ENCODE measurements at regions not wholly inside any gene's neighbourhood (a gene's known extent, or its start where the extent isn't known, plus 50 kb on each side); places are given as distances from the start of the nearest gene placed in this dataset.
A peak's percentile ranks its signal among the peaks of the same experiment; 100 is the strongest.

DNA sequence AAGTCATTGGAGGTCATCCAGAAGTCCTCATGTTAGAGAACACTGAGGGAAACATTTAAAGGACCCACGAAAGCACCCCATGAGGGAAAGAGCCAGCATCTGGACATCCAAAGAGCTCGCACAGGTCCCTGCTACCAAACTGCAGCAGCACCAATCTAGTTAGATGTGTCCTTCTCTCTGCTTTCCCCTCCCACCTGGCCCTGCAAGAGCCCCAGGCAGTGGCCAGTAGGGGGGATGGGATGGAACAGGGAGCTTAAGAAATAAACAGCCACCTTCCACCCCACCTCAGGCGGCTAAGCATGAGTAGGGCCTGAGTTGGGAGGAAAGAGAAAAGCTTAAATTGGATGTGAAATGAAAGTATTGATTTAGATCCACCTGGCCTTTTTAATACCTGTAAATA lies 175.9 kb upstream of the KCND3 start:
- no peak for DNase-seq (ENCODE audit: low read depth, low spot score)
- in situ Hi-C loops (cut with HindIII; ENCODE audit: low pct_unique_long_range_greater_than_20kb, low sequenced_read_pairs): no loop called here

DNA sequence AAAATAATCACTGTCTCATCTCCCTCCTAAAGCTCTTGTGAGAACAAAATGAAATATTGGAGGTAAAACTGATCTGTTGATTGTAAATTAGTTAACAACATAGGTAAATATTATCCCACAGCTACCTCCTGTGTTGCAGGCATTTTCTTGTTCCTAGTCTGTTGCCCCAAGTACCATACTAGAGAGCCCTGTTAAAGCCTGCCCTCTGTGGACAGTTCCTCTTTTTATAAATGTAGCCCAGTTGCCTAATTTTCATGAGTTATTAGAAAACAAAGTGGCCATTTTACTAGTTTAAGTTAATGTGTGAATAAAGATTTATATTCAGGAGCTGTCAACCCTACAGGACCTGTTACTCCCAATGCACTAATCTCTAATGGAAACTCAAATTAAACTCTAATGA lies 180.0 kb upstream of the KCND3 start:
- in situ Hi-C loops (cut with HindIII; ENCODE audit: low pct_unique_long_range_greater_than_20kb, low sequenced_read_pairs): no loop called here
- no peak for DNase-seq (ENCODE audit: low read depth, low spot score)

DNA sequence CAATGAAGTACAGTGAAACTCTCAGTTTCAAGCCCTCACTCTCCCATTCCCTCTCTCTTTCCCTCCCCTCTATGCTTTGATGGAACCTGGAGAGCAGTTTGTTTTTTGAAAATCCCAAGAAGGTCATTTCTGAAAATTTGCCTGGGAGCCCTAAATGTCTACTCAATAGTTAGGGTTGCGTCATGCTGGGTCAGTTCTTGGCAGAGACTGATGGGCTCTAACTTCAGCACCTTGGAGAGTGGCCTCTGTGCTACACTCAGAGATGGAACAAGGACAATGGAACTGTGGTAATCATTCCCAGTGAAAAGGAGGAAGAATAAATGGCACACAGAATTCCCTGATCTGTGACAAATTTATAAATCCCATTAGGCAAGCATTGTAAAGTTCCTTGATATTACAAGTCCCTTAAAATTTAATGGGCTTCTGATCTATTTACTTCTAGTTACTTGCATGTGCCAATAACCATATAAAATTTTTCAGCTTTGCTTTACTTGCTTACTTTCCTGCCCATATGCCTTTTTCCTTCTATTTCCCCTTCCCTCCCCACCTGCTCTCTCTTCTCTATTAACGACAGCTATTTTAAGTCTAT lies 182.9 kb upstream of the KCND3 start:
- peak; percentile 15 for DNase-seq (ENCODE audit: low read depth, low spot score)
- in situ Hi-C loops (cut with HindIII; ENCODE audit: low pct_unique_long_range_greater_than_20kb, low sequenced_read_pairs): no loop called here

DNA sequence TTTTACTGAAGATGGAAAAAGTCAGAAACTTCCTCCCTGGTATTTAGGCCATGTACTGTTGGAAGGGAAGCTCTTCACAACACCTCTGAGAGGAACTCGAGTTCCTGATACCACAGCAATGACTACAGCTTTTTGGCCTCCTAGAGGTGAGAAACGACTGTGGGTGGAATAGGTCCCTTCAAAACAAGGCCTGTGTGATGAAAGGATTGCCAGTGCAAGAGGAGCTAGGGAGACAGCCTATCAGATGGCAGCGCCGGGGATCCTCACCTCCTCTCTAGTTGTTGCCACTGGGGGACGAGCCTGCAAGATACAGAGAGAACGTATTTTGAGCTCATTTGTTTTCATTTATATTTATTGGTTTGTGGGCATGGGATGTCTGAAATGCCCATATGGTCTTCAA lies 187.8 kb upstream of the KCND3 start:
- no peak for DNase-seq (ENCODE audit: low read depth, low spot score)
- in situ Hi-C loops (cut with HindIII; ENCODE audit: low pct_unique_long_range_greater_than_20kb, low sequenced_read_pairs): no loop called here

DNA sequence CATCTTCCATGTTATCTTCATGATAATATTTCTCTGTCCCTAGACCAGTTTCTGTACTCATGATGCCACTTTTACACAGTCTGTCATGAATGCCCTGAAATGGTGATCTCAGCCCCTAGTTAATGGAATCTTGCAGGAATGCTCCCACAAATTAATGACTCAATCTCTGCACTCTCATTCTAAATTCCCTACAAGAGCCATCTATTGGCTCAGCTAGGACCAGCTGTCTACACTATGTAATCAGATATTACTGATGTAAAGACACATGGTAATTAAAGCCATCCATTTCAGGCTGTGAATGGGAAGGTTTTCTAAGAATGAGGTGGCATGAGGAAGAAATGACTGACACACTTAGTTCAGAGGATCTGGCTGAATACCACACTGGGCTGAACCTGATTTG lies 199.1 kb upstream of the KCND3 start:
- in situ Hi-C loops (cut with HindIII; ENCODE audit: low pct_unique_long_range_greater_than_20kb, low sequenced_read_pairs): no loop called here
- no peak for DNase-seq (ENCODE audit: low read depth, low spot score)

DNA sequence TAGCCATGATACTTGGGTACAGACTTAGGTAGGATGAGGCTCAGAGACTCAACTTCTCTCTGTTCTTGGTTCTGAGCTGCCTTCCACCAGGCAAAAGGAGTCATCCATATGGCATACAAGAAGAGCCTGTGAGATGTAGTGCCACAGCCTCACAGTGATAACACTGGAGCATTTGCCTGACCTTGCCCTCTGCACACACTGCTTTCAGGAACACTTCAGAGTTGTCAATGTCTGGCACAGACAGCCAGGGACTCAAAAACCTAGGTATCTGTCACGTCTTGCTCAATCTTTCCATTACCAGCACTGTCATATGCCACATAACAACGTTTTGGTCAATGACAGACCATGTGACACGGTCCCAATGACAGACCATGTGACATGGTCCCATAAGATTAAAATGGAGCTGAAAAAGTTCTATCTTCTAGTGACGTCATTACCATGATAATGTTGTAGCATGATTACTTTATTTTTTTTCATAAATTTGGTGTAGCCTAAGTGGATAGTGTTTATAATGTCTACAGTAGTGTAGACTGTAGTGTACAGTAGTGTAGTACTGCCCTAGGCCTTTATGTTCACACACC lies 199.9 kb upstream of the CTTNBP2NL start:
- no peak for DNase-seq (ENCODE audit: low read depth, low spot score)
- in situ Hi-C loops (cut with HindIII; ENCODE audit: low pct_unique_long_range_greater_than_20kb, low sequenced_read_pairs): no loop called here

DNA sequence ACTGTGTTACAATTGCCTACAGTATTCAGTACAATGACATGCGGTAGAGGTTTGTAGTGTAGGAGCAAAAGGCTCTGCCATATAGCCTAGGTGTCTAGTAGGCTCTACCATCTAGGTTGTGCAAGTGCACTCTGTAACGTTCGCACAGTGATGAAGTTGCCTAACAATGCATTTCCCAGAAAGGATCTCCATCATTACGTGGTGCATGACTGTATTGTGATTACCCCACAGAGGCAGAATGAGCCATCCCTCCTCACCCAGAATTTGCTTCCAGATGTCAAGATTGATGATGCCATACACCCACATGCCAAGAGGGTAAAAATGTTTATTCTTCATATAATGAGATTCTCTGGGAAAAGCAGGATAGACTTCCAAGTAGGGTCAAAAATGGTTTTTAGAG lies 199.3 kb upstream of the CTTNBP2NL start:
- no peak for DNase-seq (ENCODE audit: low read depth, low spot score)
- in situ Hi-C loops (cut with HindIII; ENCODE audit: low pct_unique_long_range_greater_than_20kb, low sequenced_read_pairs): no loop called here

DNA sequence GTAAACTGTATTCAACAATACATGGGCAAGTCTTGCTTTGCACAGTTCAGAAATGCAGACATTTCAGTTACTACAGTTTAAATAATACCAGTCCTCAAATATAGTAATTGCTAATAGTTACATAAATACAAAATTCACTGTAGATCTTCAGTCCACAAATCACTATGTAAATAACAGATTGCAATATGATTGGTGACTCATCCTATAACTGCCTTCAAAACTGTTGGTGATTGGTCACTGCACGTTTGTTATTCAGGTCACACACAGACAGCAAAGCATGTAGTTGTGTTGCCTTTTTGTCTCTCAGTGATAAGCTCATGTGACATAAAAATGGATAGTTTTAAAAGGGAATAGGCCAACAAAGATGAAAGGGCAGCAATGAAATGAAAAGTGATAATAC lies 186.5 kb upstream of the CTTNBP2NL start:
- in situ Hi-C loops (cut with HindIII; ENCODE audit: low pct_unique_long_range_greater_than_20kb, low sequenced_read_pairs): no loop called here
- DNase-seq (ENCODE audit: low read depth, low spot score): no peak

DNA sequence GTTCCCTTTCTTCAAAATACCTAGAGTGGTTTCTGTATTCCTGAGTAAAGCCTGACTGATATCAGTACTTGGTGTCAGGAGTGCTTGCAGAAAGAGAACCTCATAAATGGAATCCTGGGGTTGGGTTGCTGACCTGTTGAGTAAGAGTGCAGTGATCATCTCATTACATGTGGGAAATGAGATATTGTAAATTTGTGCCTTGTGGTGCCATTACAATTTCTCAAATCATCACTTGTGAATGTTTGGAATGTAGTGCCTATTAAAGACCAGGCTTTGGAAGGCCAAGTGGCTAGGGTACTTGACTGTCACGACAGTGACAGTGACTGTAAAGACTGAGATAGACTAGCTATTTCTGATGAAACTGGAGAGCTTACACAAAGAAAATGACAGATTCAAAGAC lies 176.7 kb upstream of the CTTNBP2NL start:
- DNase-seq (ENCODE audit: low read depth, low spot score): no peak
- in situ Hi-C loops (cut with HindIII; ENCODE audit: low pct_unique_long_range_greater_than_20kb, low sequenced_read_pairs): no loop called here

DNA sequence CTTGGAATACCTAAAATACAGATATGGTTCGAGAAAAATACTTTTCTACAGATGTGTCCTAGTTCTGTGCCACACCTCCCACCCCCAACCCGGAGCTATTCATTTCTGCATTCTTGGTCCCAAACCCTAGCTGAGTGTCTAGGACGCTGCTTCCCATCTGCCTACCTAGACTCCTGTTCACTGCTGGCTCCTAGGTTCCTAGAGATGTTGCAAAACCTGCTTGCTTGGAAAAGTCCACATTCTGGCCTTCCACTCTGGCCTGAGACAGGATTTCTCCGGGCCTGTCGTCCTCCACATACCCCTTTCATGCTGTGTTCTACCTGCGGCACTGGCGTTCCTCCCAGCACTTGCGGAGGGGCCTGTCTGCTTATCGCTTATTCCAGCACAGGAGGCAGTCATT lies 165.8 kb upstream of the CTTNBP2NL start:
- no peak for DNase-seq (ENCODE audit: low read depth, low spot score)
- in situ Hi-C loops (cut with HindIII; ENCODE audit: low pct_unique_long_range_greater_than_20kb, low sequenced_read_pairs): no loop called here

DNA sequence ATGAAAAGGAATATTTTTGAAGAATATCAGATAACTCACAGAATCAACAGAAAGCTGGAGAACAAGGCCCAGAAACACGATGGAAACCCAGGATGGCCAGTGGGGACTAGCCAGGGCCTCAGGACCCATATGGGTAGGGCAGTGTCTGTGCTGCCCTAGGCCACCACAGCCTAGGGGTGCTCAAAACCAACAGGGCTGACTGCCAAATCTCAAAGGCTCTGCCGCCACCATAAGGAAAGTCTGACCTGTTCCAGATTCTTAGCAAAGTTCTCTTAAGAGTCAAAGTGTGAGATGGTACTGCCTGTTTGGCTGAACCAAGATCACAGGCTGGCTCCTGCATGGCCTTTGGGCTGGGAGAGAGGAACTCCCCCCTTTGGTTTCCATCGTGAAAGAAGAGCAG lies 164.7 kb upstream of the CTTNBP2NL start:
- no peak for DNase-seq (ENCODE audit: low read depth, low spot score)
- in situ Hi-C loops (cut with HindIII; ENCODE audit: low pct_unique_long_range_greater_than_20kb, low sequenced_read_pairs): no loop called here

DNA sequence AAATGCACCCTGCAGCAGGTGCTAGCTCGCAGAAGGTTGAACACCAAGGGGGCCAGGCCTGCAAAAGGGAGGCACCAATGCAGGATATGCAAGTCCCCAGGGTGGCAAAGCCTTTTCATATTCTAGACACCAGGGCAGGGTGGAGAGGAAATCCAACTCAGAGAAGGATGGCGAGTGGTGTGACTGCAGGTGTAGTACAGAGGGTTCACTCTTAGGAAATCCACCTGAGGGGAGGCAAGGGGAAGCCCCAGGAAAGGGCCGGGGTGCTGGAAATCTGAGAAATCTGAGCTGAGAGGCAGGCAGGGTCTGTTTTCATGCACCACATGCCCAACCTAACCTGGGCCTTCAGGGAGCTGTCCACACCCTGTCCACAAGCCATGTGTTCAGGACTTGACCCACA lies 163.2 kb upstream of the CTTNBP2NL start:
- DNase-seq (ENCODE audit: low read depth, low spot score): no peak
- in situ Hi-C loops (cut with HindIII; ENCODE audit: low pct_unique_long_range_greater_than_20kb, low sequenced_read_pairs): no loop called here

DNA sequence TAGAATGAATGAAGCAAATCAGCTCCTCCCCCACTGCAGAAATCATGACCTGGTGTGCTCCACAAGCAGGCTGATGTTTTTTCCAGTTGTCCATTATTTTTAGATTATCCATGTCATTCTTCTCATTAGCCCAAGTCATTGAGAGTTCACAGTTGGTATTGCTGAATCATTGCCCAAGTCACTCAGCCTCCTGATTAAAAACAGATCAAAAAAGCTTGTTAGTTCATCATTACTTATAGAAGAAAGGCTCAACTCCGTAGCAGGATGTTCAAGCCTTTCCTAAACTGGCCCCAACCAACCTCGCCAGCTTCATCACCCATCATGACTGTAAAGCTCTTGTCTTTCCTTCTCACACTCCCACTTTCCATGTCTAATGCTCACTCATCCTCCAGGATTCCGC lies 161.3 kb upstream of the CTTNBP2NL start:
- no peak for DNase-seq (ENCODE audit: low read depth, low spot score)
- in situ Hi-C loops (cut with HindIII; ENCODE audit: low pct_unique_long_range_greater_than_20kb, low sequenced_read_pairs): no loop called here

DNA sequence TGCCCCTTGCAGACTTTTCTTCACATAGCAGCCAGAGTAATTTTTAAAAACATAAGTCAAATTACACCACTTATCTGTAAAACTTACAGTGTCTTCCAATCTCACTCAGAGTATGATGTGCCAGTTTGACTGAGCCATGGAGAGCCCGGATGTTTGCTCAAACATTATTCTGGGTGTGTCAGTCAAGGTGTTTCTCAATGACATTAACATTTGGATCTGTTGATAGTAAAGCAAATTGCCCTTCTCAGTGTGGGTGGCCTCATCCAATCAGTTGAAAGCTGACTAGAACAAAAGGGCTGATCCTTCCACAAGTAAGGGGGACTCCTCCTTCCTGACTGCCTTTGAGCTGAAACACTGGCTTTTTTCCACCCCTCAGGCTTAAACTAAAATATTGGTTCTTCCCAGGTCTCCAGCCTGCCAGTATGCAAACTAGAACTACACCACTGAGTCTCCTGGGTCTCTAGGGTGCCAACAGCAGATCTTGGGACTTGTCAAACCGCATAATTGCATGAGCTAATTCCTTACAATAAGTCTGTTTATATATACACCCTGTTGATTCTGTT lies 157.9 kb upstream of the CTTNBP2NL start:
- DNase-seq (ENCODE audit: low read depth, low spot score): no peak
- in situ Hi-C loops (cut with HindIII; ENCODE audit: low pct_unique_long_range_greater_than_20kb, low sequenced_read_pairs): no loop called here

DNA sequence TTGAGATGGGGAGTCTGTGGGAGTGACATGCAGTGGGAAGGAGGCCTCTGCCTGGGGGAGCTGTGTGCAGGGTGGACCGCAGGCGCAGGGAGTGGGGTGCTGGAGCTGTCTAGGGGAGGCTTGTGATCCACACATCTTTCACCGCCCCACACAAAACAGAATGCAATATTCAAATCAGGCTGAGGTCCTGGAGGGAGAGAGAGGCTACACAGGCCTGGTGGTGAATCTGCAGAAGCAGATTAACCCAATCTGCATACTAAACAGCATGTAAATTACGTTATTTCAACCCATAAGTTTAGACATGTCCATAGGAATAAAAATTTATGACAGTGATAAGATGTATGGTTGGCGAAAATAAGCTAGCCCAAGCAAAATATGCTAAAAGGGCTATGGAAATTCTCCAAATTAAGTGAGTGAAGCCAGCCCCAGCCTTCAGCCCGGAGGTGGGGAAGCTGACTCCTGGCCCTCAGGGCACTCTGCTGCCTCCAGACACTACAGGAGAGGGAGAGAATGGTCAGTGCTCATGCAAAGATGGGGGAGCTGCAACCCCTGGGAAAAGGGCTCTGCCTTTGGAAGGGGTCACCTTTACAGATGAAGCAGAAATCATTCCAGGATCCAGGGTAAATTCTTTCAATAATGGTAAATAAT lies 156.2 kb upstream of the CTTNBP2NL start:
- DNase-seq (ENCODE audit: low read depth, low spot score): no peak
- in situ Hi-C loops (cut with HindIII; ENCODE audit: low pct_unique_long_range_greater_than_20kb, low sequenced_read_pairs): no loop called here

DNA sequence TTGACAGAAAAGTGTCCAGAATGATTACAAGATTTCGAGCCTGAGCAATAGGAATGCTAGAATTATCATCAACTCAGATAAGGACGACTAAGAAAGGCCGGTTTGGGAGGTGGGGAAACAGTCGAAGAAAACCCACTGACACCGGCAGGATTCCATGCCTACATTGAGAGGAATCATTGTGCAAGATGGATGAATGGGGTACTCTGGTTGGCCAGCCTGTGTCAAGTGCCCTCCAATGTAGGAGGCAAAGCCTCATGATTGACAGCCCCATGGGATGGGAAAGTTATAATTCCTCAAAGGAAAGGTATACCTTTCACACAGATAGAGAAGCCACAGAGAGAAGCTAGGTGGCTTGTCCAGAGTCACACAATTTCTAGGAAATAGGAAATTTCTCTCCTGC lies 153.5 kb upstream of the CTTNBP2NL start:
- in situ Hi-C loops (cut with HindIII; ENCODE audit: low pct_unique_long_range_greater_than_20kb, low sequenced_read_pairs): no loop called here

DNA sequence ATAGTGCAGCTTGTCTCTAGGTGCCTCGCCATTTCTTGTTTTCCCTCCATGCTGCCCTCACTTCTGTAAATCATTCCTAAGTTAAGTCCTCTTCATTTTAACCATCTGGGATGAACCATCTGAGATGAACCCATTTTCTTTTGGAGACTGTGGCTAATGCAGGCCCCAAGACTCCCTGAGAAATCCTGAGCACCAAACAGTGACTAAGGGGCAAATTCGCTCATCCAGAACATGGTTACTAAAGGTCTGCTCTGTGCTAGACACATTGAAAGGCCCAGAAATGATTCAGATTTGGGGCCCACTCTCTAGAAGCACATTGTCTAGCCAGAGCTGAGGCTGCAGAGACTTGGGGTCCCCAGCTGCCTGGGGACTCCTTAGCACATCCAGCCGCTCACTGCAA lies 151.9 kb upstream of the CTTNBP2NL start:
- in situ Hi-C loops (cut with HindIII; ENCODE audit: low pct_unique_long_range_greater_than_20kb, low sequenced_read_pairs): no loop called here
- no peak for DNase-seq (ENCODE audit: low read depth, low spot score)

More for the DNA sequence above, 153.5 kb upstream of the CTTNBP2NL start:
- no peak for DNase-seq (ENCODE audit: low read depth, low spot score)

DNA sequence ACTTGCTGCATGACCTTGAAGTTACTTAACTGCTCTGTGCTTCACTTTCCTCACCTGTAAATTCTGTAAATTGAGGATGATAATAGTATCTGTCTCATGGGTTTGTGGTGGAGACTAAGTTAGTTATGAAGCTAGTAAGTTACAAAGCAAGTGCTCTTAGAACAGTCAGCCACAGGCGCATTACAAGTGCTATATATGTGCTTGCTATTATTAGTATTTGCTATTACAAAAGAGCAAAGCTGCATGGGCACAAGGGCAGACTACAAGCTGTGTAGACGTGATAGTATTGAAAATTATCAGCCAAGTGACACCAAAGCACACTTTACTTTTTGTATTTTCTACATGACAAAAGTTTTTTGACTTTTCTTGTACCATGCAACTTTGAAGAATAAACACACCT lies 150.9 kb upstream of the CTTNBP2NL start:
- no peak for DNase-seq (ENCODE audit: low read depth, low spot score)
- in situ Hi-C loops (cut with HindIII; ENCODE audit: low pct_unique_long_range_greater_than_20kb, low sequenced_read_pairs): no loop called here

DNA sequence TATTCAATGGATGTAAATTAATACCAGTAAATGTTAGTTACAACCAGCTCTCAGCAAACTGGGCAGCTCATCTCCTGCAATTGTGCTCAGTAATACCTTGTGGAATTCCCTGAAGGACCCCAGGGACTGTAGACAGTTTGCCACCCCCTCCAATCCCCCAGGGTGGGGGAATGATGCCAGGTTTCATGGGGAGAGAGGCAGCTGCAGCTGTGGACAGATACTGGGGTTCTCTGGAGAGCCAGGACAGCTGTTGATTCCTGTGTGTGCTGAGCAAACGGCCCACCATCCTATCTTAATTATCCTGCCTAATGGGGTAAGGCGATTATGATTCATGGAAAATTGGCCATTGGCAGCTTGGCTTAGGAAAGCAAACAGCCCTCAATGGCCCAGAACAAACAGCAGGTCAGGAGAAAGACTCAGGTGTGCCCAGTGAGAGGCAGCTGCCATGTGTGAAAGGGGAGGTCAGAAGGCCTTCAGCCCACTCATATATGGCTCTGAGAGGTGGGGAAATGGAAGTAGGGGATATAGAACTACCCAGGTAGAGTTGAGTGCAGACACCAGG lies 148.9 kb upstream of the CTTNBP2NL start:
- DNase-seq (ENCODE audit: low read depth, low spot score): no peak
- in situ Hi-C loops (cut with HindIII; ENCODE audit: low pct_unique_long_range_greater_than_20kb, low sequenced_read_pairs): no loop called here

All from SK-MEL-5 (cell line).